SU-DHL-6 (cell line): ENCODE measurements at regions not wholly inside any gene's neighbourhood (a gene's known extent, or its start where the extent isn't known, plus 50 kb on each side); places are given as distances from the start of the nearest gene placed in this dataset.

Experiments
- H2AFZ ChIP-seq: fragments of 200-600 bp; sonication (generic); 2 replicates; pipeline ENCODE4 v1.6.1; 2014; ENCODE audit warnings: low read depth, mild to moderate bottlenecking, moderate library complexity, mixed read lengths, antibody characterized with exemption, low read length; ENCODE audit not compliant: severe bottlenecking
- H3F3A ChIP-seq: fragments of 200-600 bp; shearing (Covaris generic); 2 replicates; pipeline ENCODE4 v1.6.0; 2016; ENCODE audit warnings: antibody characterized with exemption, mild to moderate bottlenecking; ENCODE audit not compliant: insufficient read depth
- H3K27ac ChIP-seq: fragments of 200-600 bp; sonication (generic); 2 replicates; pipeline ENCODE4 v1.5.1; 2016; ENCODE audit warnings: low read depth, mild to moderate bottlenecking, low read length, moderate library complexity, mixed read lengths
- H3K27me3 ChIP-seq: fragments of 200-600 bp; sonication (generic), shearing (Covaris generic); 2 replicates; pipeline ENCODE4 v1.6.0; 2014; ENCODE audit warnings: mild to moderate bottlenecking, low read length
- H3K36me3 ChIP-seq: fragments of 200-600 bp; sonication (generic); 2 replicates; pipeline ENCODE4 v1.6.1; 2014; ENCODE audit warnings: mild to moderate bottlenecking, low read length, mixed read lengths
- H3K4me2 ChIP-seq: fragments of 300-600, 200-600 bp; shearing (Covaris generic), sonication (generic); 2 replicates; pipeline ENCODE4 v1.6.0; 2014; ENCODE audit warnings: low read length, low read depth, mild to moderate bottlenecking; ENCODE audit not compliant: poor library complexity, severe bottlenecking
- H3K4me3 ChIP-seq: fragments of 200-600 bp; sonication (generic); 2 replicates; pipeline ENCODE4 v1.5.1; 2014; ENCODE audit warnings: antibody characterized with exemption, low read length, mild to moderate bottlenecking, mixed read lengths; ENCODE audit not compliant: insufficient read depth, poor library complexity, severe bottlenecking
- H3K79me2 ChIP-seq: fragments of 200-600 bp; sonication (generic); 2 replicates; pipeline ENCODE4 v1.6.1; 2014; ENCODE audit warnings: mild to moderate bottlenecking, low read length, moderate library complexity; ENCODE audit not compliant: insufficient read depth
- H3K9ac ChIP-seq: fragments of 200-600 bp; sonication (generic); 2 replicates; pipeline ENCODE4 v1.7.0; 2014; ENCODE audit warnings: mild to moderate bottlenecking, low read length
- H3K9me2 ChIP-seq: fragments of 200-600 bp; sonication (generic); replicated peaks from 2 replicates; pipeline ENCODE4 v1.6.1; 2014; ENCODE audit warnings: low read length; ENCODE audit not compliant: insufficient read depth
- H3K9me3 ChIP-seq: fragments of 200-600 bp; sonication (generic); 2 replicates; pipeline ENCODE4 v1.6.1; 2014; ENCODE audit warnings: low read length, mixed read lengths; ENCODE audit not compliant: insufficient read depth
- H4K20me1 ChIP-seq: fragments of 200-600 bp; sonication (generic); 2 replicates; pipeline ENCODE4 v1.6.1; 2014; ENCODE audit warnings: low read depth, mild to moderate bottlenecking, antibody characterized with exemption, low read length, moderate library complexity, mixed read lengths
- CTCF ChIP-seq: fragments of 200-600 bp; sonication (generic); IDR thresholded peaks from one replicate; pipeline ENCODE4 v1.5.1; 2017; ENCODE audit warnings: antibody characterized with exemption, mild to moderate bottlenecking, low read length, moderate library complexity; ENCODE audit not compliant: insufficient read depth, poor library complexity, severe bottlenecking
- EZH2phosphoT487 ChIP-seq: fragments of 200-600 bp; sonication (generic), shearing (Covaris generic); conservative IDR thresholded peaks from 2 replicates; pipeline ENCODE4 v1.6.1; 2018; ENCODE audit warnings: mild to moderate bottlenecking, antibody characterized with exemption, low read length, moderate library complexity, mixed read lengths

- Histone ChIP-seq H3K9ac (no peak overlapping the region), H3K4me2 (no peak overlapping the region)
Observed at GRCh38 chr1:101389547-101389929, 152.7 kb downstream of the S1PR1 start.

GRCh38 chr1:101392552-101392951 lies 155.7 kb downstream of the S1PR1 start:
- Histone ChIP-seq H3K79me2 (no peaks in the 10 kb centered on the region), H3K9ac (no peak overlapping the region), H3K9me2 (no peaks in the 10 kb centered on the region), H3K27ac (no peak overlapping the region), H3K4me3 (no peak overlapping the region), H3K27me3 (no peaks in the 10 kb centered on the region), H3F3A (no peaks in the 10 kb centered on the region), H4K20me1 (no peaks in the 10 kb centered on the region), H3K4me2 (no peak overlapping the region), H3K9me3 (no peaks in the 10 kb centered on the region), H3K36me3 (no peaks in the 10 kb centered on the region), H2AFZ (no peak overlapping the region)
- no peak for TF ChIP-seq CTCF
- TF ChIP-seq EZH2phosphoT487 = no peak

More at GRCh38 chr1:101389547-101389929, 152.7 kb downstream of the S1PR1 start:
- TF ChIP-seq EZH2phosphoT487 (no peak), CTCF (no peak)
- Histone ChIP-seq H3K9me3 (no peaks in the 10 kb centered on the region), H3K36me3 (no peaks in the 10 kb centered on the region), H3K79me2 (no peaks in the 10 kb centered on the region), H3K27me3 (no peaks in the 10 kb centered on the region), H2AFZ (no peak overlapping the region), H3K4me3 (no peak overlapping the region), H4K20me1 (no peaks in the 10 kb centered on the region), H3F3A (no peaks in the 10 kb centered on the region), H3K27ac (no peak overlapping the region), H3K9me2 (no peaks in the 10 kb centered on the region)

GRCh38 chr1:101394041-101394440 lies 157.2 kb downstream of the S1PR1 start:
- Histone ChIP-seq H4K20me1 (no peaks in the 10 kb centered on the region), H3K4me2 (no peak overlapping the region), H3K36me3 (no peaks in the 10 kb centered on the region), H3K79me2 (no peaks in the 10 kb centered on the region), H3K27me3 (no peaks in the 10 kb centered on the region), H3F3A (no peaks in the 10 kb centered on the region), H3K9me3 (no peaks in the 10 kb centered on the region), H3K4me3 (no peak overlapping the region), H2AFZ (no peak overlapping the region), H3K27ac (no peak overlapping the region), H3K9me2 (no peaks in the 10 kb centered on the region), H3K9ac (no peak overlapping the region)
- TF ChIP-seq CTCF (no peak), EZH2phosphoT487 (no peak)
